Kidney tubule cell (primary cell): ENCODE measurements at regions not wholly inside any gene's neighbourhood (a gene's known extent, or its start where the extent isn't known, plus 50 kb on each side); places are given as distances from the start of the nearest gene placed in this dataset.
"Not testable (repeated sequence)": the region's sequence is repeated elsewhere in the genome, so short reads cannot be mapped to it uniquely, and the experiment has no call there.

Source experiments
- DNase-seq: peaks from one replicate; pipeline ENCODE4 v3.0.0-alpha.2; 2018; ENCODE audit warnings: low spot score

GRCh38 chr4:169934794-169935429, 91.3 kb downstream of the MFAP3L start:
- no peak for DNase-seq

- DNase-seq = no peak
Measured at GRCh38 chr4:169933531-169933930, 92.7 kb downstream of the MFAP3L start.

GRCh38 chr4:169931964-169932363, 94.2 kb downstream of the MFAP3L start:
- DNase-seq = no peak

- DNase-seq = not testable (repeated sequence)
Measured at GRCh38 chr4:169930755-169931154, 95.4 kb downstream of the MFAP3L start.

- no peak for DNase-seq
Measured at GRCh38 chr4:169927280-169927679, 98.9 kb downstream of the MFAP3L start.

- no peak for DNase-seq
Measured at GRCh38 chr4:169925678-169926077, 100.5 kb downstream of the MFAP3L start.

GRCh38 chr4:169922632-169923276, 103.4 kb downstream of the MFAP3L start:
- DNase-seq = peak; percentile 31

GRCh38 chr4:169921732-169922131, 104.5 kb downstream of the MFAP3L start:
- no peak for DNase-seq

GRCh38 chr4:169921237-169921636, 105.0 kb downstream of the MFAP3L start:
- no peak for DNase-seq

- DNase-seq = not testable (repeated sequence)
Measured at GRCh38 chr4:169919194-169920124, 106.7 kb downstream of the MFAP3L start.

- peak; percentile 22 for DNase-seq
Measured at GRCh38 chr4:169915545-169915944, 110.7 kb downstream of the MFAP3L start.

GRCh38 chr4:169914866-169915265, 111.3 kb downstream of the MFAP3L start:
- DNase-seq = no peak

- DNase-seq = no peak
Measured at GRCh38 chr4:169912996-169913395, 113.2 kb downstream of the MFAP3L start.

- peak; percentile 16 for DNase-seq
Measured at GRCh38 chr4:169909897-169910296, 116.3 kb downstream of the MFAP3L start.

GRCh38 chr4:169909479-169909878, 116.7 kb downstream of the MFAP3L start:
- DNase-seq = peak; percentile 15

GRCh38 chr4:169907705-169908104, 118.5 kb downstream of the MFAP3L start:
- DNase-seq = no peak

GRCh38 chr4:169906821-169907220, 119.4 kb downstream of the MFAP3L start:
- DNase-seq = no peak

- no peak for DNase-seq
Measured at GRCh38 chr4:169906104-169906503, 120.1 kb downstream of the MFAP3L start.

GRCh38 chr4:169902658-169903345, 123.4 kb downstream of the MFAP3L start:
- DNase-seq = no peak

- no peak for DNase-seq
Measured at GRCh38 chr4:169900241-169900845, 125.9 kb downstream of the MFAP3L start.

GRCh38 chr4:169899295-169899694, 126.9 kb downstream of the MFAP3L start:
- DNase-seq = peak; percentile 87

- DNase-seq = no peak
Measured at GRCh38 chr4:169898095-169898494, 128.1 kb downstream of the MFAP3L start.
